Right ventricle myocardium superior (tissue), 1 donor: ENCODE measurements at regions not wholly inside any gene's neighbourhood (a gene's known extent, or its start where the extent isn't known, plus 50 kb on each side); places are given as distances from the start of the nearest gene placed in this dataset.

ENCODE experiments used
- ATAC-seq: fragments of 200-7000 bp; cut with Tn5 transposase; one replicate; pipeline ENCODE4 v1.9.1; 2020; ENCODE audit warnings: mild to moderate bottlenecking; ENCODE audit not compliant: poor library complexity
- DNase-seq: peaks from one replicate; pipeline ENCODE4 v3.0.0-alpha.2; 2020
- intact Hi-C: fragments of 100-400 bp; cut with DNase I; formaldehyde crosslinking; loops from one replicate; pipeline ENCODE4 v1.11.2; 2022
- donor health status: DM: no; HTN: yes; CAD: no; lungs with severe emphysema.

GRCh38 chr10:130487566-130487965 is 351.4 kb downstream of the GLRX3 start:
- no peak for DNase-seq
- intact Hi-C loops = no loop called here
- ATAC-seq = no peak

GRCh38 chr10:130489891-130490290 is 353.7 kb downstream of the GLRX3 start:
- intact Hi-C loops = no loop called here
- ATAC-seq = no peak
- DNase-seq = no peak

GRCh38 chr10:130491011-130491692 is 355.0 kb downstream of the GLRX3 start:
- ATAC-seq = no peak
- DNase-seq = no peak
- intact Hi-C loops = no loop called here

GRCh38 chr10:130491693-130492050 is 355.5 kb downstream of the GLRX3 start:
- intact Hi-C loops = no loop called here
- ATAC-seq = no peak
- no peak for DNase-seq

- intact Hi-C loops = no loop called here
- ATAC-seq (no peak), DNase-seq (no peak)
These were observed 356.2 kb downstream of the GLRX3 start for GRCh38 chr10:130492266-130492934.

- no peak for DNase-seq
- intact Hi-C loops = no loop called here
- ATAC-seq = no peak
These were observed 356.8 kb downstream of the GLRX3 start for GRCh38 chr10:130493021-130493420.

- intact Hi-C loops = no loop called here
- no peak for ATAC-seq
- DNase-seq = no peak
These were observed 357.4 kb downstream of the GLRX3 start for GRCh38 chr10:130493446-130494145.

- intact Hi-C loops = no loop called here
- ATAC-seq = no peak
- no peak for DNase-seq
These were observed 359.1 kb downstream of the GLRX3 start for GRCh38 chr10:130495116-130495862.

- no peak for DNase-seq
- intact Hi-C loops = no loop called here
These were observed 359.9 kb downstream of the GLRX3 start for GRCh38 chr10:130495891-130496636.

GRCh38 chr10:130497056-130498010 is 361.1 kb downstream of the GLRX3 start:
- DNase-seq = no peak
- intact Hi-C loops = no loop called here
- ATAC-seq = no peak

More at GRCh38 chr10:130495891-130496636, 359.9 kb downstream of the GLRX3 start:
- no peak for ATAC-seq

GRCh38 chr10:130498042-130498441 is 361.9 kb downstream of the GLRX3 start:
- DNase-seq = no peak
- intact Hi-C loops = no loop called here
- ATAC-seq = no peak

- intact Hi-C loops = no loop called here
- DNase-seq = no peak
- ATAC-seq = no peak
These were observed 362.7 kb downstream of the GLRX3 start for GRCh38 chr10:130498934-130499333.

GRCh38 chr10:130499541-130499940 is 363.4 kb downstream of the GLRX3 start:
- ATAC-seq (no peak), DNase-seq (no peak)
- intact Hi-C loops = no loop called here

GRCh38 chr10:130500261-130501000 is 364.2 kb downstream of the GLRX3 start:
- ATAC-seq (no peak), DNase-seq (no peak)
- intact Hi-C loops = no loop called here

GRCh38 chr10:130507461-130507860 is 371.3 kb downstream of the GLRX3 start:
- ATAC-seq (no peak), DNase-seq (no peak)
- intact Hi-C loops = no loop called here

GRCh38 chr10:130509881-130510689 is 373.9 kb downstream of the GLRX3 start:
- intact Hi-C loops = no loop called here
- no peak for DNase-seq
- ATAC-seq = no peak
